ENCODE measurements at regions not wholly inside any gene's neighbourhood (a gene's known extent, or its start where the extent isn't known, plus 50 kb on each side); places are given as distances from the start of the nearest gene placed in this dataset. TPM values are rescaled to one million over a fixed set of nuclear protein-coding genes. Genes with fewer than 3 reads are reported as not detected.

Small RNA genes in the stretch of these regions (microRNA-seq; reads per million reads assigned to microRNA genes)
- not detected for gene RNU6-185P (ENCODE audit: insufficient read depth, insufficient read length)

Small RNA genes in the stretch of these regions (small RNA-seq; reads per million reads assigned to genes)
- 0 to 0.60 (median 0) reads per million in 5 experiments for gene RNU6-185P
